Dermis blood vessel endothelial cell (primary cell): ENCODE measurements at regions not wholly inside any gene's neighbourhood (a gene's known extent, or its start where the extent isn't known, plus 50 kb on each side); places are given as distances from the start of the nearest gene placed in this dataset.
"Not testable (repeated sequence)": the region's sequence is repeated elsewhere in the genome, so short reads cannot be mapped to it uniquely, and the experiment has no call there.

Source experiments
- DNase-seq: peaks from one replicate; pipeline ENCODE4 v3.0.0; 2010

GRCh38 chr6:74573613-74574012, 632.2 kb downstream of the COL12A1 start:
- no peak for DNase-seq

GRCh38 chr6:74570044-74570443, 635.8 kb downstream of the COL12A1 start:
- no peak for DNase-seq

- peak; percentile 62 for DNase-seq
These were observed 637.0 kb downstream of the COL12A1 start for GRCh38 chr6:74568861-74569260.

- not testable (repeated sequence) for DNase-seq
These were observed 637.9 kb downstream of the COL12A1 start for GRCh38 chr6:74567923-74568290.

- no peak for DNase-seq
These were observed 638.5 kb downstream of the COL12A1 start for GRCh38 chr6:74567281-74567922.

- no peak for DNase-seq
These were observed 648.6 kb downstream of the COL12A1 start for GRCh38 chr6:74557236-74557635.

- DNase-seq = no peak
These were observed 651.8 kb downstream of the COL12A1 start for GRCh38 chr6:74554041-74554440.

- no peak for DNase-seq
These were observed 654.0 kb downstream of the COL12A1 start for GRCh38 chr6:74551896-74552295.

GRCh38 chr6:74550821-74551220, 655.0 kb downstream of the COL12A1 start:
- DNase-seq = no peak

- no peak for DNase-seq
These were observed 656.1 kb downstream of the COL12A1 start for GRCh38 chr6:74549746-74550145.

- no peak for DNase-seq
These were observed 671.2 kb downstream of the COL12A1 start for GRCh38 chr6:74534465-74535211.

- DNase-seq = no peak
These were observed 686.7 kb downstream of the COL12A1 start for GRCh38 chr6:74519163-74519562.

- no peak for DNase-seq
These were observed 687.8 kb downstream of the COL12A1 start for GRCh38 chr6:74518035-74518434.

- no peak for DNase-seq
These were observed 695.0 kb downstream of the COL12A1 start for GRCh38 chr6:74510878-74511277.

- DNase-seq = no peak
These were observed 698.2 kb downstream of the COL12A1 start for GRCh38 chr6:74507649-74508048.

GRCh38 chr6:74505391-74505790, 700.5 kb downstream of the COL12A1 start:
- DNase-seq = no peak

GRCh38 chr6:74504941-74505340, 700.9 kb downstream of the COL12A1 start:
- no peak for DNase-seq

- no peak for DNase-seq
These were observed 713.3 kb downstream of the COL12A1 start for GRCh38 chr6:74492587-74492986.

- DNase-seq = no peak
These were observed 713.9 kb downstream of the COL12A1 start for GRCh38 chr6:74491844-74492374.

- not testable (repeated sequence) for DNase-seq
These were observed 717.1 kb downstream of the COL12A1 start for GRCh38 chr6:74488726-74489125.

- DNase-seq = no peak
These were observed 723.7 kb downstream of the COL12A1 start for GRCh38 chr6:74482180-74482579.

GRCh38 chr6:74480561-74480960, 725.3 kb downstream of the COL12A1 start:
- no peak for DNase-seq

GRCh38 chr6:74479960-74480359, 725.9 kb downstream of the COL12A1 start:
- no peak for DNase-seq

GRCh38 chr6:74479420-74479819, 726.4 kb downstream of the COL12A1 start:
- no peak for DNase-seq
